ENCODE measurements at regions not wholly inside any gene's neighbourhood (a gene's known extent, or its start where the extent isn't known, plus 50 kb on each side); places are given as distances from the start of the nearest gene placed in this dataset.

DNA sequence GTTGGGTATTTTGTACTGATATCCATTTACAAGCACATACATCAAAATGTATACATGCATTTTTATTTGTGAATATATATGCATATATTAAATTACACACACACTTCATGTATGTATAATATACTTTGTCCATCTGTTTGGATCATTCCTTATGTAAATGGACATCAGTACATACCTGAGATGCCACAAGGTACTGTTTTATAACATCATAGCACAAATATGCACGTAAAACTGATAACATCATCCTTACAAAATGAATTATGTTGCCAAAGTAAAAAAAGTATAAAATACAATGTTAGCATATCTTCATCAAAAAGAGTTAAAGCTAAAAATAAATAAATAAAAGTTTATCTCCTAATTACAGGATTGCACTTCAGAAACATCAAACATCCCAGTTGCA is 634.8 kb upstream of the UBE2E2 start:
- TF ChIP-seq CTCF (IDR thresholded peaks at IDR 0.05) (no peak), POLR2AphosphoS5 (IDR thresholded peaks at IDR 0.05) (no peak), POLR2A (IDR thresholded peaks at IDR 0.05) (no peak)
